HG03159 (cell line): ENCODE measurements at regions not wholly inside any gene's neighbourhood (a gene's known extent, or its start where the extent isn't known, plus 50 kb on each side); places are given as distances from the start of the nearest gene placed in this dataset.

Source experiments
- ATAC-seq: cut with Tn5 transposase; IDR thresholded peaks from one replicate; pipeline ENCODE4 v1.9.1; 2021; ENCODE audit warnings: mild to moderate bottlenecking, moderate library complexity; ENCODE audit not compliant: unreplicated experiment

DNA sequence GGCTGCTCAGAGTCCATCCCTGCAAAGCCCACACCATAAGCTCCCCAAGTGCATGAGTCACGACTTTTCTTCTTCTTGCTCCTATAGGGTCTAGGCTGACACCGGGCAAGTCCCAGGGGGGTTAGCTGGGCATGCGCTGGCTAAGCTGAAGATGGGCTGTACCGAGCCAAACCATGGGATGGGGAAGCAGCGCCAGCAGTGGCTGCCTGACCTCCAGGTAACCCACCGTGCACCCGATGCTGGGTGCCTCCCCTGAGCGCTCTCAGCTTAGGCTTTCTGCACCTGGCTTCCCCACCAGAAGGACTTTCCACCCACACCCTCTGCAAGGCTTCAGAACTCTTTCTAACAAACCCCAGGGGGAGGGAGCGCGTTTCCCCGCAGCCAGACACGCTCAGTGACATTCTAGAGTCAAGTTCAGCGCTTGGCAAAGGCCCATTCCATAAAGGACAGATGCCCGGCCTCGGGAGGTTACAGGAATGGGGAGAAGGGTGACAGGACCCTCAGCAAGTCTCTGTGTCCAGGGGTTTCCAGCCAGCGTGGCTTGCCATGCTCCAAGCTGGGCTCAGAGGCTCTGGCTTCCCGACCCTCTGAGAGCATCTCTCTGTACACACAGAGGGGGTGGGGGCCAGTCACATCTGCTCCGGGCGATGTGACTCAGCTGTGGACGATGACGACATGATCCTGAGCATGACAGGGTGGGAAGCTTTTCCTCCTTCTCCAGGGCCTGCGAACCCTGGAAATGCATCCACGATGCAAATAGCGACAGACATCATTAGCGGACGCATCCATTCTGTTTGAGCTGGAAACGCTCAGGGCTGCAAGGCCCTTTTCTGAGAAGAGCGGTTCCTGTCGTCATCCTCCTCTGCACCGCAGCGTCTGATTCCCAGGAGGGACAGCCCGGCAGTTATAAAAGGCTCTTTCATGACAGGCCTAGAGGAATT is 107.8 kb downstream of the SIK1 start:
- no peak for ATAC-seq

- ATAC-seq: no peak
These were observed 108.6 kb downstream of the SIK1 start for GRCh38 chr21:43318368-43318767.

DNA sequence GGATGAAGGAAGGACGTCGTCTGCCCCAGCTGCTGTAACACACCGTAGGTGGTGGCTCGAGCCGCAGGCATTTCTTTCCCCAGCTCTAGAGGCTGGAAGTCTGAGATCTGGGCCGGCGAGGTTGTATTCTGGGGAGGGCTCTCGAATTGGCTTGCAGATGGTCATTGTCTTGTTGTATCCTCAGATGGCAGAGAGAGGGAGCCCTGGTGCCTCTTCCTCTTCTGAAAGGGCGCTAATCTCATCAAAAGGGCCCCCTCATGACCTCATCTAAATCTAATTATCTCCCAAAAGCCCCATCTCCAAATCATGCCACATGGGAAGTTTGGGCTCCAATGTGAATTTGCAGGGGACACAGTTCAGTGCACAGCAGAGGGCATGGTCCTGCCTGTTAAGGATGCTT is 109.0 kb downstream of the SIK1 start:
- ATAC-seq: no peak

- ATAC-seq: no peak
These were observed 109.6 kb downstream of the SIK1 start for GRCh38 chr21:43317254-43317748.

- no peak for ATAC-seq
These were observed 110.6 kb downstream of the SIK1 start for GRCh38 chr21:43316156-43316845.

DNA sequence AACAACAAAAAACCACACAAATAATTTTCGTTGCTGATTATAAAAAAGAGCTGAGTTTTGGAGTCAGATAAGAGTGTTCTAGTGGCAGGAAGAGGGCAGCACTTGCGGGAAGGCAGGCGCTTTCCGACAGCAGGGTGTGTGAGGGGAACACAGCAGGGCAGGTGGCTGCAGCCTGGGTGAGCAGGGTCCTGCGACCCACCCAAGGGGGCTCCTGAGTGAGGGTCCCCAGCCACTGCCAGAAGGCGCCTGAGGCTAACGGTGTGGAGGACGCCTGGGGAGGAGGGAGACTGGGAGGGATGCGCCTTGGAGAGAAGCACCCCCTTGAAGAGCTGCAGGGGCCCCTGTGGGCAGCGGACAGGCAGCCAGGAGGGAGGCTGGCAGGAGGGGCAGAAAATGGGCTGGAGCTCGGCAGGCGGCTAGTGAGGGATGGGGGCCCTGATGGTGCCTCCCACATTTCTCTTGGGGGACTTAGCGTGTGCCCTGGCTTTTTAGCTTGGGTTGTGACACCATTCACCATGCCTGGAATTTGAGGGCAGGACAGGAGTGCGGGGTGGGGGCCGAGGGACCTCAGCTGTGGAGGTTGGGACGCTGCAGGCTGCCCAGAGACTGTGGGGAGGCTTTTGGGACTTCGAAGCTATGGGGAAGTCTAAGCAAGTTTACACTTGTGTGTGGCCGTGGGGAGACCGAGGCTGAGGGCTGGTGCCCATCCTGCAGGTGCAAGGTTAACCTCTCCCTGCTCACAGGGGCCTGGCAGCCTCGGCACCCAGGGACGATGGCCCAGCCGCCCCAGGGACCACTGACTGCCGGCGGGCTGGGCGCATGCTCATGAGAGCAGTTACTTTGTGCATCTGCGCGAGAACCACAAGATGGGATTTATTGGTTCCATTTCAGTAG is 111.4 kb downstream of the SIK1 start:
- no peak for ATAC-seq

DNA sequence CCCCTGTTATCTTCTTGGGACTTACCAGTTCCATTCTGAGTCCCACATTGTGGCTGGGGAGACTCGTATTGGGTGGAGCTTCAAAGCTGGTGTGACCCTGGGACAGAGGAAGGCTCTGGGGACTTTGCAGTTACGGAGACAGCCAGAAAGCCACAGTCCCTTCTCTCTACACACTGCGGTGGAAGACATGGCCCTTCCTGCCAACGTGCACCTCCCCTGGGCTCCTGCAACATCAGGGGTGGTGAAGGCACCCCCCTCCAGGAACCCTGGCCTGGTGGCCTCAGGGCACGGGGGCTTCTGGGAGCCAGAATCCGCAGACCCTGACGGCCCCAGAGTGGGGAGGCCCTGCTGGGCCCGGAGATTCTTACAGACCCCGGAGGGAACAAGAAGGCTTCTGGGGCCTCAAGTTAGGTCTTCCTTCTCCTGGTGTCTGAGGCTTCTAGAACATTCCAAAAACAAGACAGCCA is 113.0 kb downstream of the SIK1 start:
- no peak for ATAC-seq

GRCh38 chr21:43313221-43313938 is 113.6 kb downstream of the SIK1 start:
- ATAC-seq: no peak

GRCh38 chr21:43312751-43313169 is 114.2 kb downstream of the SIK1 start:
- ATAC-seq: no peak

- no peak for ATAC-seq
These were observed 114.9 kb downstream of the SIK1 start for GRCh38 chr21:43312011-43312410.

GRCh38 chr21:43311301-43311817 is 115.6 kb downstream of the SIK1 start:
- ATAC-seq: no peak

GRCh38 chr21:43308815-43309283 is 118.1 kb downstream of the SIK1 start:
- ATAC-seq: no peak

- no peak for ATAC-seq
These were observed 118.7 kb downstream of the SIK1 start for GRCh38 chr21:43308101-43308814.

GRCh38 chr21:43307677-43308070 is 119.3 kb downstream of the SIK1 start:
- ATAC-seq: no peak

DNA sequence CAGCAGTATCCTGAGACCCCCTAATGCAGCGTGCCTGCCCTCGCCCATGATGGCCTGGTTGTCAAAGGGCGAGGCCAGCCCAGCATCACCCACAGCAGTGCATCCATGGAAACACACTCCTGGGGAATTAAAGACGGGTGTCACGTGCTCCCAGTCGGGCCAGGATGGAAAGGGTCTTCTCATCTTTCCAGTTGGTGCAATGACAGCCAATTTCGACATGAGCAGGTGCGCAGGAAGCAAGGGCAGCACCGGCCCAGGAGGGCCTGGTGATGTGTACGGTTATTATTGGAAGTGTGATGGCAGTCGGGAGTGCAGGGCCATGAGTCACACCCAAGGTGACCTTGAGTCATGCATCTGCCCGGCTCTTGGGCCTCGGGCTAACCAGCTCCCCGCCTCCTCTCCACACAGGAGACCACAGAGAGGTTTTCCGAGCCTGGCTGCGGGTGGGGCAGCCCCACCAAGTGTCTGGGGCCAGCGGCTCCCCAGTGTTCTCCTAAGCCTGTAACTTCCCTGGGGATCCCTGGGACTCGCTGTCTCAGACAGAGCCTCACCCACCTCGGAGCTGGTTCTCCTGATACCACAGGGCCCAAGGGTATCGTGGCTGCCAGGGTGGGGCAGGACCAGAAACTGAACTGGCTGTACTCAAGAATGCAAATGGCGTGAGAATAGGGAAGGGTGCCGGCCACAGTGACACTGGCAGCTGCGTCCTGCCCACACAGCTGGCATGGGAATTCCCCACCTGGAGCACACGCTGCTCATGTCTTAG is 119.8 kb downstream of the SIK1 start:
- ATAC-seq: no peak

DNA sequence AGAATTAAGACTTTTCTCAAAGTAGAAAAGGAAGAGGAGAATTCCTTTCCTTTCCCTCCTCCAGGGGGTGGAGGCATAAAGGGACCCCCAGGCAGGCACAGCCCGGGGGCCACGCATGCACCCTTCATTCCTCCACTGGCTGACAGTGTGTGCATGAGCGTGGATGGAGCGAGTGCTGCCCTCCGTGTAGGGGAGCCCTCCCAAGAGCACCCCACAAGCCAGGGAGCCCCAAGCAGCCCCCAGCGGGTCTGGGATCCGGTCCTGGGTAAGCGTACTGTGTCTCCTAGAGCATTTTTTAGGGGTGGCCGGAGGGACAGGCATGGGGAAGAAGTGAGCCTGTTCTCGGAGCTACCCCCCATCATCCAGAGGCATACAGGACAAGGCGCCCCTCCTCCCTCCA is 120.5 kb downstream of the SIK1 start:
- ATAC-seq: no peak

- no peak for ATAC-seq
These were observed 121.1 kb downstream of the SIK1 start for GRCh38 chr21:43305811-43306311.

DNA sequence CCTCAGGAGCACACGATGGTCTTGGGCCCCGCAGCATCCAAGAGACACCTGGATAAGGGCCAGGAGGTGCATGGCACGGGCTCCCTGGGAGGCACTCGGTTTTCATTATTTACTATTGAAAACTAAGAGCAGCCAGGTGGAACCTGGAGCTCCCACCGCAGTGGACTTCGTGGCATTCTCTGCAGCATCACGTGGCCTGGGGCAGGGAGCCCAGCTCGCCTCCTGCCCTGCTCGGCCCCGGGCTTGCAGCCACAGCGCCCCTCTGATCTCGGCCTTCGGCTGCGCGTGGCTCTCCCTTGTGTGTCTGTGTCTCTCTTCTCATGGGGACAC is 121.6 kb downstream of the SIK1 start:
- ATAC-seq: no peak
